Liver (tissue), 8 donors: ENCODE measurements at regions not wholly inside any gene's neighbourhood (a gene's known extent, or its start where the extent isn't known, plus 50 kb on each side); places are given as distances from the start of the nearest gene placed in this dataset.

Source experiments
- DNase-seq: peaks from one replicate; pipeline ENCODE4 v3.0.0-alpha.2; 2017; ENCODE audit warnings: low spot score
- H3K27ac ChIP-seq, 2 donors: one replicate each; pipeline ENCODE4 v1.7.0; 2013; ENCODE audit warnings: inconsistent platforms in 2 of 2, low read length in 2 of 2, control low read depth in 1 of 2, low read depth in 1 of 2, mild to moderate bottlenecking in 1 of 2
- H3K27me3 ChIP-seq, 4 donors: one replicate each; pipeline versions ENCODE4 v1.6.1 to v1.7.0; 2013; ENCODE audit warnings: low read length in 3 of 4, inconsistent platforms in 1 of 4, mild to moderate bottlenecking in 1 of 4, moderate library complexity in 1 of 4; ENCODE audit not compliant: control insufficient read depth in 4 of 4, insufficient read depth in 4 of 4
- H3K36me3 ChIP-seq, 4 donors: one replicate each; pipeline versions ENCODE4 v1.6.1 to v1.7.0; 2013; ENCODE audit warnings: low read length in 3 of 4, mild to moderate bottlenecking in 3 of 4, low read depth in 1 of 4, moderate library complexity in 1 of 4; ENCODE audit not compliant: control insufficient read depth in 4 of 4, insufficient read depth in 3 of 4
- H3K4me1 ChIP-seq, 4 donors: one replicate each; pipeline versions ENCODE4 v1.6.1 to v1.7.0; 2013; ENCODE audit warnings: low read length in 3 of 4, mild to moderate bottlenecking in 3 of 4, moderate library complexity in 1 of 4; ENCODE audit not compliant: control insufficient read depth in 4 of 4, insufficient read depth in 4 of 4
- H3K4me3 ChIP-seq, 3 donors: one replicate each; pipeline versions ENCODE4 v1.6.1 to v1.7.0; 2013; ENCODE audit warnings: low read length in 3 of 3, control low read depth in 1 of 3, low read depth in 1 of 3, mild to moderate bottlenecking in 1 of 3
- H3K9ac ChIP-seq, 2 donors: one replicate each; pipeline ENCODE4 v1.7.0; 2013; ENCODE audit warnings: low read length in 2 of 2, mild to moderate bottlenecking in 2 of 2, moderate library complexity in 2 of 2, control low read depth in 1 of 2, low read depth in 1 of 2
- H3K9me3 ChIP-seq, 4 donors: one replicate each; pipeline versions ENCODE4 v1.6.1 to v1.7.0; 2013; ENCODE audit warnings: low read length in 3 of 4; ENCODE audit not compliant: control insufficient read depth in 4 of 4
- ATF3 ChIP-seq: IDR thresholded peaks from 2 replicates; pipeline ENCODE4 v1.6.1; 2016; ENCODE audit warnings: antibody characterized with exemption
- EGR1 ChIP-seq, 2 donors: IDR thresholded peaks; 2 replicates each; pipeline ENCODE4 v1.6.1; 2016 to 2018; ENCODE audit warnings: antibody characterized with exemption in 2 of 2, low read depth in 2 of 2
- FOXA1 ChIP-seq: IDR thresholded peaks from 2 replicates; pipeline ENCODE4 v1.6.1; 2016; ENCODE audit warnings: antibody characterized with exemption
- FOXA2 ChIP-seq: IDR thresholded peaks from 2 replicates; pipeline ENCODE4 v1.6.1; 2016; ENCODE audit warnings: antibody characterized with exemption
- GABPA ChIP-seq, 2 donors: IDR thresholded peaks in 1 of 2; conservative IDR thresholded peaks in 1 of 2; 2 replicates each; pipeline ENCODE4 v1.6.1; 2016; ENCODE audit warnings: antibody characterized with exemption in 2 of 2, mild to moderate bottlenecking in 1 of 2, moderate library complexity in 1 of 2
- HNF4A ChIP-seq, 2 donors: conservative IDR thresholded peaks; 2 replicates each; pipeline ENCODE4 v1.6.1; 2016; ENCODE audit warnings: antibody characterized with exemption in 2 of 2, mild to moderate bottlenecking in 2 of 2
- HNF4G ChIP-seq: IDR thresholded peaks from 2 replicates; pipeline ENCODE4 v1.6.1; 2016; ENCODE audit warnings: antibody characterized with exemption
- JUND ChIP-seq, 2 donors: IDR thresholded peaks; 2 replicates each; pipeline ENCODE4 v1.6.1; 2016; ENCODE audit warnings: antibody characterized with exemption in 2 of 2
- NR2F2 ChIP-seq: IDR thresholded peaks from 2 replicates; pipeline ENCODE4 v1.6.1; 2016; ENCODE audit warnings: antibody characterized with exemption
- RAD21 ChIP-seq, 2 donors: IDR thresholded peaks; 2 replicates each; pipeline ENCODE4 v1.6.1; 2016; ENCODE audit warnings: antibody characterized with exemption in 2 of 2, mild to moderate bottlenecking in 2 of 2
- REST ChIP-seq: IDR thresholded peaks from 2 replicates; pipeline ENCODE4 v1.6.1; 2016; ENCODE audit warnings: antibody characterized with exemption, mild to moderate bottlenecking
- RXRA ChIP-seq, 2 donors: IDR thresholded peaks; 2 replicates each; pipeline ENCODE4 v1.6.1; 2017 to 2018; ENCODE audit warnings: antibody characterized with exemption in 2 of 2, mild to moderate bottlenecking in 1 of 2
- SP1 ChIP-seq: IDR thresholded peaks from 2 replicates; pipeline ENCODE4 v1.6.1; 2018; ENCODE audit warnings: antibody characterized with exemption, mild to moderate bottlenecking
- TAF1 ChIP-seq: conservative IDR thresholded peaks from 2 replicates; pipeline ENCODE4 v1.6.1; 2016; ENCODE audit warnings: antibody characterized with exemption, mild to moderate bottlenecking
- YY1 ChIP-seq: IDR thresholded peaks from 2 replicates; pipeline ENCODE4 v1.6.1; 2016; ENCODE audit warnings: antibody characterized with exemption, mild to moderate bottlenecking
- WGBS: extraction: QIAGEN DNeasy Blood & Tissue Kit; methylation state at CpG from one replicate; pipeline ENCODE4 v1.1.7; 2013; 5-methylcytosine and 5-hydroxymethylcytosine counted together
- TF ChIP-seq, protein P1 (sequence below): IDR thresholded peaks from 2 replicates; pipeline ENCODE4 v1.6.1; 2016; ENCODE audit warnings: antibody characterized with exemption
- TF ChIP-seq, protein P2 (sequence below): IDR thresholded peaks from 2 replicates; pipeline ENCODE4 v1.6.1; 2016; ENCODE audit warnings: antibody characterized with exemption
- TF ChIP-seq, protein P3 (sequence below): fragments of 150-350 bp; IDR thresholded peaks from 2 replicates; pipeline ENCODE4 v1.5.1; 2017; ENCODE audit warnings: improper control_type of control experiment, low read depth, low read length; ENCODE audit not compliant: missing input control
- donor health status: healthy.
- donor health status: healthy.
- donor health status: healthy.
- donor health status: healthy.
- donor health status: healthy.

DNA sequence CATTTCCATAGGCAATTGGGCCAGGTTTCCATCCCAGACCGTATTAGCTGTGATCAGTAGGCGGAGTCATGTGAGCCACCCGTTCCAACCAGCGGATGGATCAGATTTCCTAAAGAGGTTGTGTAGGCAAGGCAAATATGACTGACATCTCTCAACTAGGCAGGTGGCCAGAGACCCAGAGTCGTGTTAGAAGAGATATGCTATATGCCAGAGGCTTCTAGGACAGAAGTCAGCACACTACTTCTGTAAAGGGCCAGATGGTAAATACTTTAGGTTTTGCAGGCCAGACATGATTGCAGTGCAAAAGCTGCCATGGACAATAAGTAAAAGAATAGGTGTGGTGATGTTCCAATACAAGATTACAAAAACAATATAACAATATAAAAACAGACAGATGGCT lies 788.4 kb downstream of the RPA4 start:
- Histone ChIP-seq H3K36me3 (no peaks in the 10 kb centered on the region), H3K9ac (no peak overlapping the region), H3K27ac (no peak overlapping the region), H3K27me3 (no peaks in the 10 kb centered on the region), H3K4me3 (no peak overlapping the region), H3K9me3 (no peaks in the 10 kb centered on the region), H3K4me1 (peaks cover 5 to 21% (median 11%) of the 10 kb centered on the region in 4 donors)
- TF ChIP-seq REST (no peak), NR2F2 (no peak), RAD21 (IDR thresholded peaks at IDR 0.05) (no peak), YY1 (no peak), TAF1 (no peak), FOXA1 (no peak), JUND (IDR thresholded peaks at IDR 0.05) (no peak), ATF3 (no peak), EGR1 (IDR thresholded peaks at IDR 0.05; ENCODE audit: low read depth in 2 of 2) (no peak), SP1 (no peak), HNF4A (conservative IDR thresholded peaks at IDR 0.05) (no peak), GABPA (IDR thresholded peaks at IDR 0.05 in 1 of 2, conservative IDR thresholded peaks at IDR 0.05 in 1 of 2) (no peak), RXRA (IDR thresholded peaks at IDR 0.05) (no peak), FOXA2 (no peak), HNF4G (no peak)
- TF ChIP-seq, protein P1, sequence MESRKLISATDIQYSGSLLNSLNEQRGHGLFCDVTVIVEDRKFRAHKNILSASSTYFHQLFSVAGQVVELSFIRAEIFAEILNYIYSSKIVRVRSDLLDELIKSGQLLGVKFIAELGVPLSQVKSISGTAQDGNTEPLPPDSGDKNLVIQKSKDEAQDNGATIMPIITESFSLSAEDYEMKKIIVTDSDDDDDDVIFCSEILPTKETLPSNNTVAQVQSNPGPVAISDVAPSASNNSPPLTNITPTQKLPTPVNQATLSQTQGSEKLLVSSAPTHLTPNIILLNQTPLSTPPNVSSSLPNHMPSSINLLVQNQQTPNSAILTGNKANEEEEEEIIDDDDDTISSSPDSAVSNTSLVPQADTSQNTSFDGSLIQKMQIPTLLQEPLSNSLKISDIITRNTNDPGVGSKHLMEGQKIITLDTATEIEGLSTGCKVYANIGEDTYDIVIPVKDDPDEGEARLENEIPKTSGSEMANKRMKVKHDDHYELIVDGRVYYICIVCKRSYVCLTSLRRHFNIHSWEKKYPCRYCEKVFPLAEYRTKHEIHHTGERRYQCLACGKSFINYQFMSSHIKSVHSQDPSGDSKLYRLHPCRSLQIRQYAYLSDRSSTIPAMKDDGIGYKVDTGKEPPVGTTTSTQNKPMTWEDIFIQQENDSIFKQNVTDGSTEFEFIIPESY = no peak
- TF ChIP-seq, protein P2, sequence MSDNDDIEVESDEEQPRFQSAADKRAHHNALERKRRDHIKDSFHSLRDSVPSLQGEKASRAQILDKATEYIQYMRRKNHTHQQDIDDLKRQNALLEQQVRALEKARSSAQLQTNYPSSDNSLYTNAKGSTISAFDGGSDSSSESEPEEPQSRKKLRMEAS = no peak
- TF ChIP-seq, protein P3, sequence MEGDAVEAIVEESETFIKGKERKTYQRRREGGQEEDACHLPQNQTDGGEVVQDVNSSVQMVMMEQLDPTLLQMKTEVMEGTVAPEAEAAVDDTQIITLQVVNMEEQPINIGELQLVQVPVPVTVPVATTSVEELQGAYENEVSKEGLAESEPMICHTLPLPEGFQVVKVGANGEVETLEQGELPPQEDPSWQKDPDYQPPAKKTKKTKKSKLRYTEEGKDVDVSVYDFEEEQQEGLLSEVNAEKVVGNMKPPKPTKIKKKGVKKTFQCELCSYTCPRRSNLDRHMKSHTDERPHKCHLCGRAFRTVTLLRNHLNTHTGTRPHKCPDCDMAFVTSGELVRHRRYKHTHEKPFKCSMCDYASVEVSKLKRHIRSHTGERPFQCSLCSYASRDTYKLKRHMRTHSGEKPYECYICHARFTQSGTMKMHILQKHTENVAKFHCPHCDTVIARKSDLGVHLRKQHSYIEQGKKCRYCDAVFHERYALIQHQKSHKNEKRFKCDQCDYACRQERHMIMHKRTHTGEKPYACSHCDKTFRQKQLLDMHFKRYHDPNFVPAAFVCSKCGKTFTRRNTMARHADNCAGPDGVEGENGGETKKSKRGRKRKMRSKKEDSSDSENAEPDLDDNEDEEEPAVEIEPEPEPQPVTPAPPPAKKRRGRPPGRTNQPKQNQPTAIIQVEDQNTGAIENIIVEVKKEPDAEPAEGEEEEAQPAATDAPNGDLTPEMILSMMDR = no peak
- WGBS = 72% methylated on average over 5 of the region's 5 CpGs
- DNase-seq = no peak
